Epithelial cell of prostate (primary cell): ENCODE measurements at regions not wholly inside any gene's neighbourhood (a gene's known extent, or its start where the extent isn't known, plus 50 kb on each side); places are given as distances from the start of the nearest gene placed in this dataset.
"Not testable (repeated sequence)": the region's sequence is repeated elsewhere in the genome, so short reads cannot be mapped to it uniquely, and the experiment has no call there.

ENCODE experiments used
- DNase-seq: peaks from one replicate; pipeline ENCODE4 v3.0.0-alpha.2; 2011; ENCODE audit warnings: low read depth, low spot score
- H3K27ac ChIP-seq: fragments of 450-650 bp; 2 replicates; pipeline ENCODE4 v1.5.1; 2017; ENCODE audit warnings: mild to moderate bottlenecking

GRCh38 chr15:96622714-96623113 lies 292.2 kb downstream of the NR2F2 start:
- H3K27ac ChIP-seq, result no peak overlapping the region
- DNase-seq, result no peak

GRCh38 chr15:96625256-96625655 lies 294.8 kb downstream of the NR2F2 start:
- no peak overlapping the region for H3K27ac ChIP-seq
- DNase-seq, result no peak

- no peak overlapping the region for H3K27ac ChIP-seq
- no peak for DNase-seq
These were observed 296.6 kb downstream of the NR2F2 start for GRCh38 chr15:96627031-96627568.

GRCh38 chr15:96629511-96629910 lies 299.0 kb downstream of the NR2F2 start:
- H3K27ac ChIP-seq, result no peak overlapping the region
- DNase-seq, result no peak

GRCh38 chr15:96638793-96639192 lies 308.3 kb downstream of the NR2F2 start:
- no peak for DNase-seq

GRCh38 chr15:96645796-96646195 lies 315.3 kb downstream of the NR2F2 start:
- DNase-seq, result no peak
- H3K27ac ChIP-seq, result no peak overlapping the region

More at GRCh38 chr15:96638793-96639192, 308.3 kb downstream of the NR2F2 start:
- no peak overlapping the region for H3K27ac ChIP-seq

- no peak overlapping the region for H3K27ac ChIP-seq
- DNase-seq, result no peak
These were observed 318.4 kb downstream of the NR2F2 start for GRCh38 chr15:96648866-96649265.

- no peak overlapping the region for H3K27ac ChIP-seq
- DNase-seq, result no peak
These were observed 326.6 kb downstream of the NR2F2 start for GRCh38 chr15:96657096-96657495.

- DNase-seq, H3K27ac ChIP-seq: not testable (repeated sequence)
These were observed 336.5 kb downstream of the NR2F2 start for GRCh38 chr15:96666979-96667378.

- no peak overlapping the region for H3K27ac ChIP-seq
- no peak for DNase-seq
These were observed 339.9 kb downstream of the NR2F2 start for GRCh38 chr15:96670389-96670788.

- DNase-seq, result no peak
- no peak overlapping the region for H3K27ac ChIP-seq
These were observed 342.1 kb downstream of the NR2F2 start for GRCh38 chr15:96672629-96673028.

GRCh38 chr15:96678386-96678785 lies 347.9 kb downstream of the NR2F2 start:
- DNase-seq, result no peak
- no peak overlapping the region for H3K27ac ChIP-seq

- H3K27ac ChIP-seq, result no peak overlapping the region
- DNase-seq, result no peak
These were observed 357.0 kb downstream of the NR2F2 start for GRCh38 chr15:96687388-96688107.

- H3K27ac ChIP-seq, result no peak overlapping the region
- no peak for DNase-seq
These were observed 360.2 kb downstream of the NR2F2 start for GRCh38 chr15:96690733-96691132.

- no peak for DNase-seq
- H3K27ac ChIP-seq, result no peak overlapping the region
These were observed 362.3 kb downstream of the NR2F2 start for GRCh38 chr15:96692826-96693225.

- DNase-seq, result no peak
- H3K27ac ChIP-seq, result no peak overlapping the region
These were observed 363.0 kb downstream of the NR2F2 start for GRCh38 chr15:96693515-96693914.

GRCh38 chr15:96693990-96694517 lies 363.6 kb downstream of the NR2F2 start:
- no peak overlapping the region for H3K27ac ChIP-seq
- DNase-seq, result no peak

GRCh38 chr15:96695426-96695825 lies 364.9 kb downstream of the NR2F2 start:
- DNase-seq, result no peak
- H3K27ac ChIP-seq, result no peak overlapping the region

- no peak for DNase-seq
- H3K27ac ChIP-seq, result no peak overlapping the region
These were observed 369.4 kb downstream of the NR2F2 start for GRCh38 chr15:96699871-96700401.

GRCh38 chr15:96700555-96700954 lies 370.1 kb downstream of the NR2F2 start:
- no peak overlapping the region for H3K27ac ChIP-seq
- DNase-seq, result no peak

- no peak overlapping the region for H3K27ac ChIP-seq
- no peak for DNase-seq
These were observed 370.9 kb downstream of the NR2F2 start for GRCh38 chr15:96701443-96701842.

GRCh38 chr15:96701877-96702276 lies 371.4 kb downstream of the NR2F2 start:
- DNase-seq, result no peak
- no peak overlapping the region for H3K27ac ChIP-seq
